Hindlimb muscle (tissue), 1 donor: ENCODE measurements at regions not wholly inside any gene's neighbourhood (a gene's known extent, or its start where the extent isn't known, plus 50 kb on each side); places are given as distances from the start of the nearest gene placed in this dataset.

Experiments used
- DNase-seq: peaks from one replicate; pipeline ENCODE4 v3.0.0-alpha.2; 2013

- DNase-seq, result no peak
These were observed 480.5 kb downstream of the CDH11 start for GRCh38 chr16:64641343-64641742.

- DNase-seq, result no peak
These were observed 483.1 kb downstream of the CDH11 start for GRCh38 chr16:64638766-64639165.

GRCh38 chr16:64629622-64630021 lies 492.2 kb downstream of the CDH11 start:
- no peak for DNase-seq

GRCh38 chr16:64627781-64628180 lies 494.1 kb downstream of the CDH11 start:
- no peak for DNase-seq

- DNase-seq, result no peak
These were observed 494.6 kb downstream of the CDH11 start for GRCh38 chr16:64627288-64627687.

GRCh38 chr16:64626776-64627175 lies 495.1 kb downstream of the CDH11 start:
- DNase-seq, result no peak

GRCh38 chr16:64621616-64622015 lies 500.2 kb downstream of the CDH11 start:
- DNase-seq, result no peak

- no peak for DNase-seq
These were observed 503.9 kb downstream of the CDH11 start for GRCh38 chr16:64617836-64618476.

- peak; percentile 12 for DNase-seq
These were observed 506.1 kb downstream of the CDH11 start for GRCh38 chr16:64615630-64616280.

GRCh38 chr16:64596196-64596595 lies 525.7 kb downstream of the CDH11 start:
- DNase-seq, result no peak

GRCh38 chr16:64590513-64590912 lies 531.4 kb downstream of the CDH11 start:
- DNase-seq, result no peak

- no peak for DNase-seq
These were observed 532.0 kb downstream of the CDH11 start for GRCh38 chr16:64589836-64590235.

- DNase-seq, result no peak
These were observed 535.1 kb downstream of the CDH11 start for GRCh38 chr16:64586781-64587180.

GRCh38 chr16:64585367-64585766 lies 536.5 kb downstream of the CDH11 start:
- DNase-seq, result no peak

- no peak for DNase-seq
These were observed 541.3 kb downstream of the CDH11 start for GRCh38 chr16:64580558-64580957.

- no peak for DNase-seq
These were observed 542.2 kb downstream of the CDH11 start for GRCh38 chr16:64579712-64580111.

- DNase-seq, result no peak
These were observed 576.1 kb downstream of the CDH11 start for GRCh38 chr16:64545768-64546167.

GRCh38 chr16:64544859-64545258 lies 577.0 kb downstream of the CDH11 start:
- no peak for DNase-seq

GRCh38 chr16:64543441-64543840 lies 578.4 kb downstream of the CDH11 start:
- no peak for DNase-seq

- DNase-seq, result no peak
These were observed 578.8 kb downstream of the CDH11 start for GRCh38 chr16:64543031-64543430.

- no peak for DNase-seq
These were observed 579.7 kb downstream of the CDH11 start for GRCh38 chr16:64542152-64542551.

GRCh38 chr16:64541621-64542020 lies 580.2 kb downstream of the CDH11 start:
- no peak for DNase-seq

GRCh38 chr16:64540434-64540833 lies 581.4 kb downstream of the CDH11 start:
- no peak for DNase-seq

GRCh38 chr16:64539811-64540371 lies 582.0 kb downstream of the CDH11 start:
- no peak for DNase-seq
